WTC11 (cell line): ENCODE measurements at regions not wholly inside any gene's neighbourhood (a gene's known extent, or its start where the extent isn't known, plus 50 kb on each side); places are given as distances from the start of the nearest gene placed in this dataset.
A peak's percentile ranks its signal among the peaks of the same experiment; 100 is the strongest.

Source experiments
- ATAC-seq: fragments of 200-7000 bp; cut with Tn5 transposase; 2 replicates; pipeline ENCODE4 v1.10.0; 2021; ENCODE audit warnings: mild to moderate bottlenecking, moderate library complexity
- CTCF ChIA-PET: fragments of 300-600 bp; sonication (Branson Sonifier 250); formaldehyde crosslinking; loops from one replicate; lab custom pipeline; 2021; ENCODE audit warnings: antibody characterized with exemption; lab: Charles Lee
- POLR2A ChIA-PET: fragments of 350-600 bp; sonication (Branson Sonifier 250); formaldehyde crosslinking; loops from one replicate; lab custom pipeline; 2021; ENCODE audit warnings: antibody characterized with exemption; lab: Charles Lee
- DNase-seq: peaks from one replicate; pipeline ENCODE4 v3.0.0; 2021; ENCODE audit warnings: low spot score
- H3K27ac Mint-ChIP-seq: 2 replicates; pipeline ENCODE4 v1.8.0; 2021; ENCODE audit warnings: mixed read lengths
- H3K27me3 Mint-ChIP-seq: 2 replicates; pipeline ENCODE4 v1.8.0; 2021; ENCODE audit warnings: low read depth, mild to moderate bottlenecking, moderate library complexity, mixed read lengths
- H3K36me3 Mint-ChIP-seq: 2 replicates; pipeline ENCODE4 v1.8.0; 2021; ENCODE audit warnings: mixed read lengths
- H3K4me1 Mint-ChIP-seq: 2 replicates; pipeline ENCODE4 v1.8.0; 2022; ENCODE audit warnings: mixed read lengths
- H3K4me3 Mint-ChIP-seq: 2 replicates; pipeline ENCODE4 v1.8.0; 2021; ENCODE audit warnings: mild to moderate bottlenecking, moderate library complexity, mixed read lengths
- H3K9me3 Mint-ChIP-seq: 2 replicates; pipeline ENCODE4 v1.8.0; 2021; ENCODE audit warnings: mixed read lengths
- CBFB ChIP-seq: sonication (generic); formaldehyde crosslinking; IDR thresholded peaks from 2 replicates; pipeline ENCODE4 v1.8.1; 2022; ENCODE audit warnings: mild to moderate bottlenecking, low read depth, missing genetic modification reagents
- CREB1 ChIP-seq: sonication (generic); formaldehyde crosslinking; IDR thresholded peaks from 2 replicates; pipeline ENCODE4 v1.8.0; 2023; ENCODE audit warnings: mild to moderate bottlenecking, missing genetic modification reagents
- E2F4 ChIP-seq: sonication (generic); formaldehyde crosslinking; IDR thresholded peaks from 2 replicates; pipeline ENCODE4 v1.8.1; 2022; ENCODE audit warnings: low read depth, mild to moderate bottlenecking, moderate library complexity, missing genetic modification reagents, borderline replicate concordance
- FOXJ3 ChIP-seq: sonication (generic); formaldehyde crosslinking; IDR thresholded peaks from 2 replicates; pipeline ENCODE4 v1.9.0; 2021; ENCODE audit warnings: missing genetic modification reagents, mild to moderate bottlenecking, borderline replicate concordance
- FOXK1 ChIP-seq: sonication (generic); formaldehyde crosslinking; IDR thresholded peaks from 2 replicates; pipeline ENCODE4 v1.8.0; 2022; ENCODE audit warnings: mild to moderate bottlenecking, moderate library complexity, missing genetic modification reagents
- FOXP1 ChIP-seq: sonication (generic); formaldehyde crosslinking; IDR thresholded peaks from 2 replicates; pipeline ENCODE4 v1.8.0; 2022; ENCODE audit warnings: missing genetic modification reagents, mild to moderate bottlenecking, moderate library complexity, borderline replicate concordance
- GRHL2 ChIP-seq: fragments of 250-450 bp; sonication (Bioruptor Pico); IDR thresholded peaks from 2 replicates; pipeline ENCODE4 v1.8.0; 2022; ENCODE audit warnings: mild to moderate bottlenecking, moderate library complexity; ENCODE audit not compliant: insufficient replicate concordance, severe bottlenecking
- HMGA2 ChIP-seq: fragments of 250-450 bp; sonication (Bioruptor Pico); IDR thresholded peaks from 2 replicates; pipeline ENCODE4 v1.4.0; 2021; ENCODE audit warnings: mild to moderate bottlenecking, moderate library complexity
- JUN ChIP-seq: sonication (generic); formaldehyde crosslinking; IDR thresholded peaks from 2 replicates; pipeline ENCODE4 v1.8.0; 2023; ENCODE audit warnings: mild to moderate bottlenecking, missing genetic modification reagents
- NFYB ChIP-seq: sonication (generic); formaldehyde crosslinking; conservative IDR thresholded peaks from 2 replicates; pipeline ENCODE4 v1.8.0; 2022; ENCODE audit warnings: low read depth, missing genetic modification reagents
- NR1H2 ChIP-seq: sonication (generic); formaldehyde crosslinking; IDR thresholded peaks from 2 replicates; pipeline ENCODE4 v1.9.0; 2021; ENCODE audit warnings: mild to moderate bottlenecking, moderate library complexity, missing genetic modification reagents
- RELA ChIP-seq: sonication (generic); formaldehyde crosslinking; IDR thresholded peaks from 2 replicates; pipeline ENCODE4 v1.8.1; 2022; ENCODE audit warnings: missing genetic modification reagents, mild to moderate bottlenecking, borderline replicate concordance
- SMAD4 ChIP-seq: sonication (generic); formaldehyde crosslinking; IDR thresholded peaks from 2 replicates; pipeline ENCODE4 v1.8.0; 2022; ENCODE audit warnings: mild to moderate bottlenecking, missing genetic modification reagents
- ZNF138 ChIP-seq: sonication (generic); formaldehyde crosslinking; conservative IDR thresholded peaks from 2 replicates; pipeline ENCODE4 v1.8.1; 2022; ENCODE audit warnings: mild to moderate bottlenecking, moderate library complexity, missing genetic modification reagents
- ZNF232 ChIP-seq: sonication (generic); formaldehyde crosslinking; IDR thresholded peaks from 2 replicates; pipeline ENCODE4 v1.8.0; 2022; ENCODE audit warnings: mild to moderate bottlenecking, missing genetic modification reagents
- ZNF317 ChIP-seq: sonication (generic); formaldehyde crosslinking; IDR thresholded peaks from 2 replicates; pipeline ENCODE4 v1.8.1; 2023; ENCODE audit warnings: low read depth, mild to moderate bottlenecking, moderate library complexity, missing genetic modification reagents, borderline replicate concordance
- ZNF423 ChIP-seq: fragments of 250-450 bp; sonication (Bioruptor Pico); IDR thresholded peaks from 2 replicates; pipeline ENCODE4 v2.1.2; 2022; ENCODE audit warnings: mild to moderate bottlenecking, moderate library complexity
- TF ChIP-seq, protein P1 (sequence below): sonication (generic); formaldehyde crosslinking; IDR thresholded peaks from 2 replicates; pipeline ENCODE4 v1.8.0; 2023; ENCODE audit warnings: mild to moderate bottlenecking, missing genetic modification reagents
- TF ChIP-seq, protein P2 (sequence below): sonication (generic); formaldehyde crosslinking; IDR thresholded peaks from 2 replicates; pipeline ENCODE4 v1.8.0; 2022; ENCODE audit warnings: missing genetic modification reagents
- TF ChIP-seq, protein P3 (sequence below): fragments of 250-450 bp; sonication (Bioruptor Pico); IDR thresholded peaks from 2 replicates; pipeline ENCODE4 v1.9.0; 2021; ENCODE audit warnings: mild to moderate bottlenecking
- TF ChIP-seq, protein P4 (sequence below): sonication (generic); formaldehyde crosslinking; IDR thresholded peaks from 2 replicates; pipeline ENCODE4 v1.8.1; 2022; ENCODE audit warnings: low read depth, missing genetic modification reagents, borderline replicate concordance
- TF ChIP-seq, protein P5 (sequence below): sonication (generic); formaldehyde crosslinking; IDR thresholded peaks from 2 replicates; pipeline ENCODE4 v1.8.1; 2022; ENCODE audit warnings: mild to moderate bottlenecking, moderate library complexity, missing genetic modification reagents

DNA sequence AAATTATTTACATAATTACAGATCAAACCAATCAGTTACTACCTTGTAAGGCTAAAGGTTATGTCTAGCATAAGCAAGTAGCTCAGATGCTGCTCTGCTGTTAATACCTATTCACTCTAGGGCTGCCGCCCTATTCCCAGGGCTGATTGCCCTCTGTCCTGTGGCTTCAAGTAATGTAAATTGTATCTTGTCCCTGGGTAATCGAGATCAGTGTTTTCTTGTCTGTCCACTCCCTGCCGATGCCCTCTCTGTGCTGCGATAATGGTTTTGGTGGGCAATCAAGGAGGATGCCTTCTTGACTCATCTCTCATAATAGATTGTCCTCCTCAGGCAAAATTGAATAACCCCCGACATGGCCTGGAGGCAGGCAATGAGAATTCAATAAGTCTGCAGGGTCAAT, 641.0 kb upstream of the PITX2 start:
- no peak overlapping the region for H3K4me3 Mint-ChIP-seq
- H3K36me3 Mint-ChIP-seq = no peaks in the 10 kb centered on the region
- DNase-seq (no peak), ATAC-seq (no peak)
- H3K27ac Mint-ChIP-seq = no peak overlapping the region
- no peaks in the 10 kb centered on the region for H3K9me3 Mint-ChIP-seq
- POLR2A ChIA-PET = no interaction called here
- peaks cover 19% of the 10 kb centered on the region for H3K4me1 Mint-ChIP-seq
- CTCF ChIA-PET = no interaction called here
- TF ChIP-seq JUN (CRISPR knock-in tag) (no peak), NR1H2 (CRISPR knock-in tag) (no peak), ZNF317 (CRISPR knock-in tag) (no peak), FOXK1 (CRISPR knock-in tag) (no peak), RELA (CRISPR knock-in tag) (no peak), ZNF423 (CRISPR knock-in tag) (no peak), SMAD4 (CRISPR knock-in tag) (no peak), FOXP1 (CRISPR knock-in tag) (no peak), E2F4 (CRISPR knock-in tag) (no peak), HMGA2 (CRISPR knock-in tag) (no peak)
- TF ChIP-seq, protein P1, sequence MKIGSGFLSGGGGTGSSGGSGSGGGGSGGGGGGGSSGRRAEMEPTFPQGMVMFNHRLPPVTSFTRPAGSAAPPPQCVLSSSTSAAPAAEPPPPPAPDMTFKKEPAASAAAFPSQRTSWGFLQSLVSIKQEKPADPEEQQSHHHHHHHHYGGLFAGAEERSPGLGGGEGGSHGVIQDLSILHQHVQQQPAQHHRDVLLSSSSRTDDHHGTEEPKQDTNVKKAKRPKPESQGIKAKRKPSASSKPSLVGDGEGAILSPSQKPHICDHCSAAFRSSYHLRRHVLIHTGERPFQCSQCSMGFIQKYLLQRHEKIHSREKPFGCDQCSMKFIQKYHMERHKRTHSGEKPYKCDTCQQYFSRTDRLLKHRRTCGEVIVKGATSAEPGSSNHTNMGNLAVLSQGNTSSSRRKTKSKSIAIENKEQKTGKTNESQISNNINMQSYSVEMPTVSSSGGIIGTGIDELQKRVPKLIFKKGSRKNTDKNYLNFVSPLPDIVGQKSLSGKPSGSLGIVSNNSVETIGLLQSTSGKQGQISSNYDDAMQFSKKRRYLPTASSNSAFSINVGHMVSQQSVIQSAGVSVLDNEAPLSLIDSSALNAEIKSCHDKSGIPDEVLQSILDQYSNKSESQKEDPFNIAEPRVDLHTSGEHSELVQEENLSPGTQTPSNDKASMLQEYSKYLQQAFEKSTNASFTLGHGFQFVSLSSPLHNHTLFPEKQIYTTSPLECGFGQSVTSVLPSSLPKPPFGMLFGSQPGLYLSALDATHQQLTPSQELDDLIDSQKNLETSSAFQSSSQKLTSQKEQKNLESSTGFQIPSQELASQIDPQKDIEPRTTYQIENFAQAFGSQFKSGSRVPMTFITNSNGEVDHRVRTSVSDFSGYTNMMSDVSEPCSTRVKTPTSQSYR = no peak
- TF ChIP-seq, protein P2, sequence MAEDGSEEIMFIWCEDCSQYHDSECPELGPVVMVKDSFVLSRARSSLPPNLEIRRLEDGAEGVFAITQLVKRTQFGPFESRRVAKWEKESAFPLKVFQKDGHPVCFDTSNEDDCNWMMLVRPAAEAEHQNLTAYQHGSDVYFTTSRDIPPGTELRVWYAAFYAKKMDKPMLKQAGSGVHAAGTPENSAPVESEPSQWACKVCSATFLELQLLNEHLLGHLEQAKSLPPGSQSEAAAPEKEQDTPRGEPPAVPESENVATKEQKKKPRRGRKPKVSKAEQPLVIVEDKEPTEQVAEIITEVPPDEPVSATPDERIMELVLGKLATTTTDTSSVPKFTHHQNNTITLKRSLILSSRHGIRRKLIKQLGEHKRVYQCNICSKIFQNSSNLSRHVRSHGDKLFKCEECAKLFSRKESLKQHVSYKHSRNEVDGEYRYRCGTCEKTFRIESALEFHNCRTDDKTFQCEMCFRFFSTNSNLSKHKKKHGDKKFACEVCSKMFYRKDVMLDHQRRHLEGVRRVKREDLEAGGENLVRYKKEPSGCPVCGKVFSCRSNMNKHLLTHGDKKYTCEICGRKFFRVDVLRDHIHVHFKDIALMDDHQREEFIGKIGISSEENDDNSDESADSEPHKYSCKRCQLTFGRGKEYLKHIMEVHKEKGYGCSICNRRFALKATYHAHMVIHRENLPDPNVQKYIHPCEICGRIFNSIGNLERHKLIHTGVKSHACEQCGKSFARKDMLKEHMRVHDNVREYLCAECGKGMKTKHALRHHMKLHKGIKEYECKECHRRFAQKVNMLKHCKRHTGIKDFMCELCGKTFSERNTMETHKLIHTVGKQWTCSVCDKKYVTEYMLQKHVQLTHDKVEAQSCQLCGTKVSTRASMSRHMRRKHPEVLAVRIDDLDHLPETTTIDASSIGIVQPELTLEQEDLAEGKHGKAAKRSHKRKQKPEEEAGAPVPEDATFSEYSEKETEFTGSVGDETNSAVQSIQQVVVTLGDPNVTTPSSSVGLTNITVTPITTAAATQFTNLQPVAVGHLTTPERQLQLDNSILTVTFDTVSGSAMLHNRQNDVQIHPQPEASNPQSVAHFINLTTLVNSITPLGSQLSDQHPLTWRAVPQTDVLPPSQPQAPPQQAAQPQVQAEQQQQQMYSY (CRISPR knock-in tag) = no peak
- TF ChIP-seq, protein P3, sequence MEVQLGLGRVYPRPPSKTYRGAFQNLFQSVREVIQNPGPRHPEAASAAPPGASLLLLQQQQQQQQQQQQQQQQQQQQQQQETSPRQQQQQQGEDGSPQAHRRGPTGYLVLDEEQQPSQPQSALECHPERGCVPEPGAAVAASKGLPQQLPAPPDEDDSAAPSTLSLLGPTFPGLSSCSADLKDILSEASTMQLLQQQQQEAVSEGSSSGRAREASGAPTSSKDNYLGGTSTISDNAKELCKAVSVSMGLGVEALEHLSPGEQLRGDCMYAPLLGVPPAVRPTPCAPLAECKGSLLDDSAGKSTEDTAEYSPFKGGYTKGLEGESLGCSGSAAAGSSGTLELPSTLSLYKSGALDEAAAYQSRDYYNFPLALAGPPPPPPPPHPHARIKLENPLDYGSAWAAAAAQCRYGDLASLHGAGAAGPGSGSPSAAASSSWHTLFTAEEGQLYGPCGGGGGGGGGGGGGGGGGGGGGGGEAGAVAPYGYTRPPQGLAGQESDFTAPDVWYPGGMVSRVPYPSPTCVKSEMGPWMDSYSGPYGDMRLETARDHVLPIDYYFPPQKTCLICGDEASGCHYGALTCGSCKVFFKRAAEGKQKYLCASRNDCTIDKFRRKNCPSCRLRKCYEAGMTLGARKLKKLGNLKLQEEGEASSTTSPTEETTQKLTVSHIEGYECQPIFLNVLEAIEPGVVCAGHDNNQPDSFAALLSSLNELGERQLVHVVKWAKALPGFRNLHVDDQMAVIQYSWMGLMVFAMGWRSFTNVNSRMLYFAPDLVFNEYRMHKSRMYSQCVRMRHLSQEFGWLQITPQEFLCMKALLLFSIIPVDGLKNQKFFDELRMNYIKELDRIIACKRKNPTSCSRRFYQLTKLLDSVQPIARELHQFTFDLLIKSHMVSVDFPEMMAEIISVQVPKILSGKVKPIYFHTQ (CRISPR knock-in tag) = no peak
- H3K27me3 Mint-ChIP-seq = no peaks in the 10 kb centered on the region

- ATAC-seq (peak; percentile 41), DNase-seq (no peak)
- CTCF ChIA-PET = no interaction called here
- Mint-ChIP-seq H3K9me3 (no peaks in the 10 kb centered on the region), H3K27ac (0 out of 2 replicates have a peak overlapping the region, but pooled peaks have one; percentile 28), H3K36me3 (no peaks in the 10 kb centered on the region), H3K4me3 (no peak overlapping the region), H3K27me3 (no peaks in the 10 kb centered on the region), H3K4me1 (peaks cover 21% of the 10 kb centered on the region)
- POLR2A ChIA-PET = no interaction called here
- TF ChIP-seq ZNF138 (CRISPR knock-in tag) (no peak), NFYB (CRISPR knock-in tag) (no peak), CBFB (CRISPR knock-in tag) (no peak), ZNF423 (CRISPR knock-in tag) (no peak), NR1H2 (CRISPR knock-in tag) (no peak), GRHL2 (CRISPR knock-in tag) (no peak), FOXJ3 (no peak), FOXK1 (CRISPR knock-in tag) (no peak), ZNF232 (no peak), CREB1 (CRISPR knock-in tag) (no peak)
- TF ChIP-seq, protein P4, sequence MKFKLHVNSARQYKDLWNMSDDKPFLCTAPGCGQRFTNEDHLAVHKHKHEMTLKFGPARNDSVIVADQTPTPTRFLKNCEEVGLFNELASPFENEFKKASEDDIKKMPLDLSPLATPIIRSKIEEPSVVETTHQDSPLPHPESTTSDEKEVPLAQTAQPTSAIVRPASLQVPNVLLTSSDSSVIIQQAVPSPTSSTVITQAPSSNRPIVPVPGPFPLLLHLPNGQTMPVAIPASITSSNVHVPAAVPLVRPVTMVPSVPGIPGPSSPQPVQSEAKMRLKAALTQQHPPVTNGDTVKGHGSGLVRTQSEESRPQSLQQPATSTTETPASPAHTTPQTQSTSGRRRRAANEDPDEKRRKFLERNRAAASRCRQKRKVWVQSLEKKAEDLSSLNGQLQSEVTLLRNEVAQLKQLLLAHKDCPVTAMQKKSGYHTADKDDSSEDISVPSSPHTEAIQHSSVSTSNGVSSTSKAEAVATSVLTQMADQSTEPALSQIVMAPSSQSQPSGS (CRISPR knock-in tag) = no peak
- TF ChIP-seq, protein P5, sequence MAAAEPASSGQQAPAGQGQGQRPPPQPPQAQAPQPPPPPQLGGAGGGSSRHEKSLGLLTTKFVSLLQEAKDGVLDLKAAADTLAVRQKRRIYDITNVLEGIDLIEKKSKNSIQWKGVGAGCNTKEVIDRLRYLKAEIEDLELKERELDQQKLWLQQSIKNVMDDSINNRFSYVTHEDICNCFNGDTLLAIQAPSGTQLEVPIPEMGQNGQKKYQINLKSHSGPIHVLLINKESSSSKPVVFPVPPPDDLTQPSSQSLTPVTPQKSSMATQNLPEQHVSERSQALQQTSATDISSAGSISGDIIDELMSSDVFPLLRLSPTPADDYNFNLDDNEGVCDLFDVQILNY (CRISPR knock-in tag) = no peak
Observed at GRCh38 chr4:111266937-111267336, 644.1 kb upstream of the PITX2 start.
